ENCODE measurements at regions not wholly inside any gene's neighbourhood (a gene's known extent, or its start where the extent isn't known, plus 50 kb on each side); places are given as distances from the start of the nearest gene placed in this dataset.

GRCh38 chr21:20301395-20301794, 696.8 kb upstream of the NCAM2 start:
- TF ChIP-seq CTCF (IDR thresholded peaks at IDR 0.05; ENCODE audit: borderline replicate concordance, extremely low read depth, low read length, poor library complexity, severe bottlenecking), result no peak
- TF ChIP-seq EZH2 (IDR thresholded peaks at IDR 0.05; ENCODE audit: borderline replicate concordance, low read depth, low read length, severe bottlenecking), result no peak
- no peaks in the 10 kb centered on the region for H3K9me3 ChIP-seq (ENCODE audit: insufficient read depth, low read length, severe bottlenecking)
- no peak overlapping the region for H3K9ac ChIP-seq (ENCODE audit: low read depth, low read length)
- no peaks in the 10 kb centered on the region for H3K36me3 ChIP-seq (ENCODE audit: insufficient read depth, low read length)
- H3K27ac ChIP-seq (ENCODE audit: low read length), result no peak overlapping the region
- ATAC-seq (ENCODE audit: insufficient read depth, low read depth) (no peak), DNase-seq (no peak)
- no peaks in the 10 kb centered on the region for H3K79me2 ChIP-seq (ENCODE audit: insufficient read depth, low read length)
- no peaks in the 10 kb centered on the region for H3K4me1 ChIP-seq (ENCODE audit: insufficient read depth, low read length)
- H4K20me1 ChIP-seq (ENCODE audit: insufficient read depth, low read length), result no peaks in the 10 kb centered on the region
- no peak overlapping the region for H2AFZ ChIP-seq (ENCODE audit: low read depth, low read length)
- H3K4me2 ChIP-seq (ENCODE audit: insufficient read depth, low read length), result no peak overlapping the region
- no peaks in the 10 kb centered on the region for H3K27me3 ChIP-seq (ENCODE audit: insufficient read depth, low read length, poor library complexity)
- no peak overlapping the region for H3K4me3 ChIP-seq (ENCODE audit: low read depth in 1 of 2, low read length in 2 of 2)

GRCh38 chr21:20302084-20302483, 696.1 kb upstream of the NCAM2 start:
- Histone ChIP-seq H3K4me1 (ENCODE audit: insufficient read depth, low read length) (no peaks in the 10 kb centered on the region), H3K27ac (ENCODE audit: low read length) (no peak overlapping the region), H3K9me3 (ENCODE audit: insufficient read depth, low read length, severe bottlenecking) (no peaks in the 10 kb centered on the region), H3K27me3 (ENCODE audit: insufficient read depth, low read length, poor library complexity) (no peaks in the 10 kb centered on the region), H2AFZ (ENCODE audit: low read depth, low read length) (no peak overlapping the region), H3K9ac (ENCODE audit: low read depth, low read length) (no peak overlapping the region), H3K79me2 (ENCODE audit: insufficient read depth, low read length) (no peaks in the 10 kb centered on the region), H3K4me3 (ENCODE audit: low read depth in 1 of 2, low read length in 2 of 2) (no peak overlapping the region), H3K4me2 (ENCODE audit: insufficient read depth, low read length) (no peak overlapping the region), H4K20me1 (ENCODE audit: insufficient read depth, low read length) (no peaks in the 10 kb centered on the region), H3K36me3 (ENCODE audit: insufficient read depth, low read length) (no peaks in the 10 kb centered on the region)
- TF ChIP-seq CTCF (IDR thresholded peaks at IDR 0.05; ENCODE audit: borderline replicate concordance, extremely low read depth, low read length, poor library complexity, severe bottlenecking), result no peak
- no peak for TF ChIP-seq EZH2 (IDR thresholded peaks at IDR 0.05; ENCODE audit: borderline replicate concordance, low read depth, low read length, severe bottlenecking)
- DNase-seq, result no peak
- no peak for ATAC-seq (ENCODE audit: insufficient read depth, low read depth)

- no peaks in the 10 kb centered on the region for H3K36me3 ChIP-seq (ENCODE audit: insufficient read depth, low read length)
- H3K27me3 ChIP-seq (ENCODE audit: insufficient read depth, low read length, poor library complexity), result no peaks in the 10 kb centered on the region
- H3K79me2 ChIP-seq (ENCODE audit: insufficient read depth, low read length), result no peaks in the 10 kb centered on the region
- H3K4me3 ChIP-seq (ENCODE audit: low read depth in 1 of 2, low read length in 2 of 2), result no peak overlapping the region
- H3K9ac ChIP-seq (ENCODE audit: low read depth, low read length), result no peak overlapping the region
- ATAC-seq (ENCODE audit: insufficient read depth, low read depth) (no peak), DNase-seq (no peak)
- no peaks in the 10 kb centered on the region for H3K9me3 ChIP-seq (ENCODE audit: insufficient read depth, low read length, severe bottlenecking)
- no peaks in the 10 kb centered on the region for H4K20me1 ChIP-seq (ENCODE audit: insufficient read depth, low read length)
- TF ChIP-seq CTCF (IDR thresholded peaks at IDR 0.05; ENCODE audit: borderline replicate concordance, extremely low read depth, low read length, poor library complexity, severe bottlenecking) (no peak), EZH2 (IDR thresholded peaks at IDR 0.05; ENCODE audit: borderline replicate concordance, low read depth, low read length, severe bottlenecking) (no peak)
- no peak overlapping the region for H3K4me2 ChIP-seq (ENCODE audit: insufficient read depth, low read length)
- H3K27ac ChIP-seq (ENCODE audit: low read length), result no peak overlapping the region
- H2AFZ ChIP-seq (ENCODE audit: low read depth, low read length), result no peak overlapping the region
- H3K4me1 ChIP-seq (ENCODE audit: insufficient read depth, low read length), result no peaks in the 10 kb centered on the region
Measured at GRCh38 chr21:20306836-20307235, 691.4 kb upstream of the NCAM2 start.

All from DND-41 (cell line).